Parathyroid adenoma (tissue), 2 donors: ENCODE measurements at regions not wholly inside any gene's neighbourhood (a gene's known extent, or its start where the extent isn't known, plus 50 kb on each side); places are given as distances from the start of the nearest gene placed in this dataset.

ENCODE experiments used
- H2AFZ ChIP-seq: fragments of 300-600 bp; sonication (generic); one replicate; pipeline ENCODE4 v1.7.0; 2017; ENCODE audit warnings: antibody characterized with exemption, mild to moderate bottlenecking
- H3K27ac ChIP-seq: fragments of 300-600 bp; sonication (generic); one replicate; pipeline ENCODE4 v1.7.0; 2017
- H3K27me3 ChIP-seq: fragments of 300-600 bp; sonication (generic); one replicate; pipeline ENCODE4 v1.7.0; 2017; ENCODE audit warnings: low read length; ENCODE audit not compliant: control insufficient read depth, insufficient read depth
- H3K36me3 ChIP-seq: fragments of 300-600 bp; sonication (generic); one replicate; pipeline ENCODE4 v1.7.0; 2017; ENCODE audit warnings: low read length; ENCODE audit not compliant: control insufficient read depth, insufficient read depth
- H3K4me1 ChIP-seq: fragments of 300-600 bp; sonication (generic); one replicate; pipeline ENCODE4 v1.7.0; 2017; ENCODE audit warnings: control low read depth
- H3K4me2 ChIP-seq: fragments of 300-600 bp; sonication (generic); one replicate; pipeline ENCODE4 v1.7.0; 2017; ENCODE audit warnings: low read length
- H3K4me3 ChIP-seq: fragments of 300-600 bp; sonication (generic); one replicate; pipeline ENCODE4 v1.7.0; 2017; ENCODE audit warnings: low read depth, low read length
- H3K79me2 ChIP-seq: fragments of 300-600 bp; sonication (generic); one replicate; pipeline ENCODE4 v1.7.0; 2017; ENCODE audit warnings: control low read depth
- H3K9ac ChIP-seq: fragments of 300-600 bp; sonication (generic); one replicate; pipeline ENCODE4 v1.7.0; 2017; ENCODE audit warnings: mild to moderate bottlenecking
- H3K9me3 ChIP-seq: fragments of 300-600 bp; sonication (generic); one replicate; pipeline ENCODE4 v1.7.0; 2017; ENCODE audit warnings: low read length; ENCODE audit not compliant: control insufficient read depth
- CTCF ChIP-seq: fragments of 300-600 bp; sonication (generic); IDR thresholded peaks from one replicate; pipeline ENCODE4 v1.7.0; 2017; ENCODE audit warnings: antibody characterized with exemption, mild to moderate bottlenecking
- donor health status: primary hyperparathyroidism.

GRCh38 chr14:86997271-86997670 is 995.7 kb downstream of the GALC start:
- Histone ChIP-seq H3K27ac (no peak overlapping the region), H3K9ac (no peak overlapping the region), H3K9me3 (no peaks in the 10 kb centered on the region), H3K4me1 (no peaks in the 10 kb centered on the region), H3K79me2 (no peaks in the 10 kb centered on the region), H3K27me3 (no peaks in the 10 kb centered on the region), H3K36me3 (no peaks in the 10 kb centered on the region), H3K4me2 (no peak overlapping the region), H3K4me3 (no peak overlapping the region), H2AFZ (no peak overlapping the region)
- no peak for TF ChIP-seq CTCF

GRCh38 chr14:86990396-86990795 is 1002.6 kb downstream of the GALC start:
- H3K36me3 ChIP-seq: no peaks in the 10 kb centered on the region

GRCh38 chr14:86989285-86989684 is 1003.7 kb downstream of the GALC start:
- Histone ChIP-seq H3K36me3 (no peaks in the 10 kb centered on the region), H3K4me2 (no peak overlapping the region), H3K4me3 (no peak overlapping the region), H3K27ac (no peak overlapping the region), H3K9me3 (no peaks in the 10 kb centered on the region), H2AFZ (no peak overlapping the region), H3K79me2 (no peaks in the 10 kb centered on the region), H3K27me3 (no peaks in the 10 kb centered on the region), H3K9ac (no peak overlapping the region), H3K4me1 (no peaks in the 10 kb centered on the region)
- no peak for TF ChIP-seq CTCF

More at GRCh38 chr14:86990396-86990795, 1002.6 kb downstream of the GALC start:
- H3K79me2 ChIP-seq: no peaks in the 10 kb centered on the region
- no peaks in the 10 kb centered on the region for H3K9me3 ChIP-seq
- no peak overlapping the region for H2AFZ ChIP-seq
- no peak overlapping the region for H3K4me3 ChIP-seq
- TF ChIP-seq CTCF: no peak
- H3K27ac ChIP-seq: no peak overlapping the region
- no peaks in the 10 kb centered on the region for H3K4me1 ChIP-seq
- no peak overlapping the region for H3K9ac ChIP-seq
- no peak overlapping the region for H3K4me2 ChIP-seq
- H3K27me3 ChIP-seq: no peaks in the 10 kb centered on the region

DNA sequence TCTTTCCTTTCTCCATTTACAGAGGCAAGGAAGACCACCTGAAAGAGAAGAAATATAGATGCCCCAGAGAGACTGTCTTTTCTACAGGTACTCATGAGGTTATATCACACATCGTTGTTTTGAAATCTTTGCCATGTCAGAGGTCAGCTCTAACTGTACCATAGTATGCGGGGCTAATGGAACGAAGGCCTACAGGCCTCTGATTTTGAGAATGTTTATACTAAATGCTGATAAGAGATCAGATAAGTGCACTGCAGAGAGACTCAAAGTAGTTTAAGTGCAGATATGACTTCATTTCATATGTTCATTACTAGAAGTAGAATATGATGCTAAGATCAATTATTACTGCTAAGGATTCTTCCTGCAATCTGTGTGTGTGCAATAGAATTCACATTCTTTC is 1005.0 kb downstream of the GALC start:
- no peak overlapping the region for H3K27ac ChIP-seq
- H2AFZ ChIP-seq: no peak overlapping the region
- H3K27me3 ChIP-seq: no peaks in the 10 kb centered on the region
- H3K79me2 ChIP-seq: no peaks in the 10 kb centered on the region
- H3K9ac ChIP-seq: no peak overlapping the region
- no peaks in the 10 kb centered on the region for H3K9me3 ChIP-seq
- no peak overlapping the region for H3K4me2 ChIP-seq
- TF ChIP-seq CTCF: no peak
- no peaks in the 10 kb centered on the region for H3K4me1 ChIP-seq
- no peak overlapping the region for H3K4me3 ChIP-seq
- no peaks in the 10 kb centered on the region for H3K36me3 ChIP-seq

DNA sequence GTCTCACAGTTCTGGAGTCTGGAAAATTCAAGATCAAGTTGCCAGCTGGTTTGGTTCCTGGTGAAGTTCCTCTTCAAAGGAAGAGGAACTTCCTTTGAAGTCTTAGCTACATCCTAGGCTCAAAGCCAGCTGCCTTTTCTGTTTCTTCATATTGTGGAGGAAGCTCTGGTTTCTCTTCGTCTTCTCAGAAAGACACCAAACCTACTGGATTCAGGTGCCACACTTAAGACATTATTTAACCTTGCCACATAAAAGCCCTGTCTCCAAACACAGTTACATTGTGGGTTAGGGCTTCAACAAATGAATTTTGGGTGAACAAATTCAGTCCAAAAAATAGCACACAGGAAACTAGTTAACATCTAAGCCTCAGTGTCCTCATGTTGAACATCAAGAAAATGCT is 1019.8 kb downstream of the GALC start:
- no peak overlapping the region for H3K4me2 ChIP-seq
- H2AFZ ChIP-seq: no peak overlapping the region
- H3K27ac ChIP-seq: no peak overlapping the region
- no peak overlapping the region for H3K9ac ChIP-seq
- no peaks in the 10 kb centered on the region for H3K27me3 ChIP-seq
- TF ChIP-seq CTCF: no peak
- no peaks in the 10 kb centered on the region for H3K9me3 ChIP-seq
- H3K4me3 ChIP-seq: no peak overlapping the region
- no peaks in the 10 kb centered on the region for H3K4me1 ChIP-seq
- no peaks in the 10 kb centered on the region for H3K79me2 ChIP-seq
- no peaks in the 10 kb centered on the region for H3K36me3 ChIP-seq
